Right cardiac atrium (tissue), 5 donors: ENCODE measurements at regions not wholly inside any gene's neighbourhood (a gene's known extent, or its start where the extent isn't known, plus 50 kb on each side); places are given as distances from the start of the nearest gene placed in this dataset.

ENCODE experiments used
- ATAC-seq, 2 donors: fragments of 200-7000 bp; cut with Tn5 transposase; one replicate each; pipeline versions ENCODE4 v1.8.0 to v1.9.1; 2020; ENCODE audit warnings: moderate library complexity in 2 of 2, mild to moderate bottlenecking in 1 of 2
- DNase-seq, 3 donors: peaks; one replicate each; pipeline ENCODE4 v3.0.0-alpha.2; 2020
- H3K27ac ChIP-seq: one replicate; pipeline ENCODE4 v1.5.1; 2013; ENCODE audit warnings: mild to moderate bottlenecking, low read length, control low read depth, moderate library complexity
- H3K27me3 ChIP-seq: one replicate; pipeline ENCODE4 v1.6.1; 2013; ENCODE audit not compliant: control insufficient read depth, insufficient read depth
- H3K4me1 ChIP-seq: one replicate; pipeline ENCODE4 v1.6.1; 2013; ENCODE audit warnings: low read length; ENCODE audit not compliant: control insufficient read depth, insufficient read depth
- H3K4me3 ChIP-seq: one replicate; pipeline ENCODE4 v1.5.1; 2013; ENCODE audit warnings: low read length, control low read depth
- H3K9me3 ChIP-seq: one replicate; pipeline ENCODE4 v1.6.1; 2013; ENCODE audit warnings: low read length; ENCODE audit not compliant: control insufficient read depth
- WGBS: extraction: QIAGEN DNeasy Blood & Tissue Kit; methylation state at CpG from one replicate; pipeline ENCODE4 v1.1.7; 2013; 5-methylcytosine and 5-hydroxymethylcytosine counted together
- intact Hi-C, 4 donors: fragments of 100-400 bp; cut with DNase I; formaldehyde crosslinking; loops; one replicate each; pipeline versions ENCODE4 v1.11.0 to v1.14.0; 2022 to 2023
- donor health status: healthy with polysubstance abuse.
- donor health status: DM: no; HTN: yes; CAD: no.
- donor health status: DM: no; HTN: no; CAD: no.
- donor health status: DM: no; HTN: yes; CAD: no; lungs with severe emphysema.
- donor health status: DM: yes; HTN: yes; CAD: no.

GRCh38 chrX:13404364-13404763 is 84.5 kb upstream of the ATXN3L start:
- ATAC-seq, result no peak
- Histone ChIP-seq H3K4me3 (no peak overlapping the region), H3K27ac (no peak overlapping the region), H3K4me1 (no peaks in the 10 kb centered on the region), H3K27me3 (no peaks in the 10 kb centered on the region), H3K9me3 (no peaks in the 10 kb centered on the region)
- 89% methylated on average over 6 of the region's 6 CpGs for WGBS
- intact Hi-C loops, result no loop called here
- no peak for DNase-seq

GRCh38 chrX:13401724-13402123 is 81.9 kb upstream of the ATXN3L start:
- intact Hi-C loops, result no loop called here
- Histone ChIP-seq H3K4me1 (no peaks in the 10 kb centered on the region), H3K27me3 (no peaks in the 10 kb centered on the region), H3K27ac (no peak overlapping the region), H3K9me3 (no peaks in the 10 kb centered on the region), H3K4me3 (no peak overlapping the region)
- WGBS, result 90% methylated on average over 2 of the region's 2 CpGs
- DNase-seq (no peak), ATAC-seq (no peak)

- Histone ChIP-seq H3K4me1 (no peaks in the 10 kb centered on the region), H3K4me3 (no peak overlapping the region), H3K9me3 (no peaks in the 10 kb centered on the region), H3K27ac (no peak overlapping the region), H3K27me3 (no peaks in the 10 kb centered on the region)
- 73% methylated on average over 1 of the region's 1 CpG for WGBS
- DNase-seq, result no peak
- intact Hi-C loops, result no loop called here
- no peak for ATAC-seq
Measured at GRCh38 chrX:13398839-13399238, 79.0 kb upstream of the ATXN3L start.

- no peaks in the 10 kb centered on the region for H3K9me3 ChIP-seq
- ATAC-seq (peak; percentile 70 to 93), DNase-seq (peak in 2 of 3 donors; percentile 51 to 73)
- H3K4me3 ChIP-seq, result no peak overlapping the region
- no peaks in the 10 kb centered on the region for H3K27me3 ChIP-seq
- WGBS, result 54% methylated on average over 5 of the region's 5 CpGs
- H3K27ac ChIP-seq, result no peak overlapping the region
- intact Hi-C loops, result no loop called here
- H3K4me1 ChIP-seq, result no peaks in the 10 kb centered on the region
Measured at GRCh38 chrX:13397878-13398818, 78.3 kb upstream of the ATXN3L start.

GRCh38 chrX:13396924-13397323 is 77.1 kb upstream of the ATXN3L start:
- no peak for ATAC-seq
- no peak for DNase-seq
- intact Hi-C loops, result no loop called here
- Histone ChIP-seq H3K4me3 (no peak overlapping the region), H3K9me3 (no peaks in the 10 kb centered on the region), H3K27ac (no peak overlapping the region), H3K27me3 (no peaks in the 10 kb centered on the region), H3K4me1 (no peaks in the 10 kb centered on the region)

GRCh38 chrX:13389501-13389900 is 69.6 kb upstream of the ATXN3L start:
- Histone ChIP-seq H3K9me3 (no peaks in the 10 kb centered on the region), H3K27me3 (no peaks in the 10 kb centered on the region), H3K27ac (no peak overlapping the region), H3K4me1 (no peaks in the 10 kb centered on the region), H3K4me3 (no peak overlapping the region)
- no peak for DNase-seq
- WGBS, result 93% methylated on average over 1 of the region's 1 CpG
- no peak for ATAC-seq
- intact Hi-C loops, result no loop called here

GRCh38 chrX:13387666-13388494 is 68.0 kb upstream of the ATXN3L start:
- no peaks in the 10 kb centered on the region for H3K9me3 ChIP-seq
- no peak overlapping the region for H3K27ac ChIP-seq
- DNase-seq (no peak), ATAC-seq (peak in 1 of 2 donors; percentile 18)
- no peak overlapping the region for H3K4me3 ChIP-seq
- 77% methylated on average over 2 of the region's 2 CpGs for WGBS
- H3K27me3 ChIP-seq, result no peaks in the 10 kb centered on the region
- intact Hi-C loops, result no loop called here
- no peaks in the 10 kb centered on the region for H3K4me1 ChIP-seq

GRCh38 chrX:13386636-13387035 is 66.8 kb upstream of the ATXN3L start:
- Histone ChIP-seq H3K9me3 (no peaks in the 10 kb centered on the region), H3K4me1 (no peaks in the 10 kb centered on the region), H3K27me3 (no peaks in the 10 kb centered on the region), H3K4me3 (no peak overlapping the region), H3K27ac (no peak overlapping the region)
- ATAC-seq, result no peak
- intact Hi-C loops, result no loop called here
- DNase-seq, result no peak

- DNase-seq (no peak), ATAC-seq (no peak)
- 91% methylated on average over 3 of the region's 3 CpGs for WGBS
- Histone ChIP-seq H3K4me1 (no peaks in the 10 kb centered on the region), H3K27me3 (no peaks in the 10 kb centered on the region), H3K27ac (no peak overlapping the region), H3K9me3 (no peaks in the 10 kb centered on the region), H3K4me3 (no peak overlapping the region)
- intact Hi-C loops, result no loop called here
Measured at GRCh38 chrX:13386092-13386491, 66.2 kb upstream of the ATXN3L start.

GRCh38 chrX:13383907-13384306 is 64.1 kb upstream of the ATXN3L start:
- Histone ChIP-seq H3K4me3 (no peak overlapping the region), H3K4me1 (no peaks in the 10 kb centered on the region), H3K27ac (no peak overlapping the region), H3K27me3 (no peaks in the 10 kb centered on the region), H3K9me3 (no peaks in the 10 kb centered on the region)
- WGBS, result 90% methylated on average over 5 of the region's 5 CpGs
- intact Hi-C loops, result no loop called here
- DNase-seq (no peak), ATAC-seq (no peak)

- DNase-seq, result no peak
- Histone ChIP-seq H3K4me3 (no peak overlapping the region), H3K9me3 (no peaks in the 10 kb centered on the region), H3K27me3 (no peaks in the 10 kb centered on the region), H3K27ac (no peak overlapping the region), H3K4me1 (peaks cover 2% of the 10 kb centered on the region)
- intact Hi-C loops, result no loop called here
- WGBS, result 82% methylated on average over 2 of the region's 2 CpGs
- no peak for ATAC-seq
Measured at GRCh38 chrX:13381514-13381913, 61.7 kb upstream of the ATXN3L start.
